HG02884 (cell line): ENCODE measurements at regions not wholly inside any gene's neighbourhood (a gene's known extent, or its start where the extent isn't known, plus 50 kb on each side); places are given as distances from the start of the nearest gene placed in this dataset.

ENCODE experiments used
- ATAC-seq: cut with Tn5 transposase; IDR thresholded peaks from one replicate; pipeline ENCODE4 v1.9.1; 2021; ENCODE audit warnings: mild to moderate bottlenecking, moderate library complexity; ENCODE audit not compliant: unreplicated experiment

DNA sequence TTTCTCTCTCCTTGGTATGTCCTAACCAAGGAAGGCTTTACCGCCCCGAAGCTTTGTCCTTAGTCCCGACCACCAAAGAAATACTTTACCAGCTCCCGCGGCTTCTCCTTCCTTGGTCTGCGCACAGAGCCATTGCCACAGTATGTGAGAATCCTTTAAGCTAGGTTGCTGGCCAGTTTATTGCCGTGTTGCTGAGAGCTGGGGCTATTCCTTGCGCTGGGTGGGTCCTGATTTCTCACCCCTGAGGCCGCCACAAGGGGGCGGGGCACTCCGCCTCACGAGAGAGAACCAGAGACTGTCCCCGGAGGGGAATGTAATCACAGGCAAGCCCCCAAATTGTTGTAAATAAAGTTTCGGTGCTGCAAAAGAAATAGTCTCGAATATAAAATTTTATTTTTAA lies 331.0 kb upstream of the PCDH10 start:
- ATAC-seq, result no peak

DNA sequence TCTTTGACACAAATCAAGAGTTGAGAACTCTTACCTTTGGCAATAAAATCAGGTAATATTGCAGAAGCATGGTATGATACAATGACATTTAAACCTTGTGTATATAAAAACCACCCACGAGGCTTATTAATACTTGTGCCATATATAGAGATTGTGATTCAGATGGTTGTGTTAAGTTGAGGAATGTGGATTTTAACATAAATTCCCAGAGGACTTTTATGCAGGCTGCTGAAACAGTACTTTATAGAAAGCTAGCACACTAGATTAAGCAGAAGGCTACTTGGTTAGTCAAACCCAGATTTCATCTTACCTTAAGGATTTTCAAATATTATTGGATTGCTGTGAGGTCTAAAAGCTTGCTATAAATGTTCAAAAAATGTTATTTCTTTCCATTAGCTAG lies 325.7 kb upstream of the PCDH10 start:
- no peak for ATAC-seq

DNA sequence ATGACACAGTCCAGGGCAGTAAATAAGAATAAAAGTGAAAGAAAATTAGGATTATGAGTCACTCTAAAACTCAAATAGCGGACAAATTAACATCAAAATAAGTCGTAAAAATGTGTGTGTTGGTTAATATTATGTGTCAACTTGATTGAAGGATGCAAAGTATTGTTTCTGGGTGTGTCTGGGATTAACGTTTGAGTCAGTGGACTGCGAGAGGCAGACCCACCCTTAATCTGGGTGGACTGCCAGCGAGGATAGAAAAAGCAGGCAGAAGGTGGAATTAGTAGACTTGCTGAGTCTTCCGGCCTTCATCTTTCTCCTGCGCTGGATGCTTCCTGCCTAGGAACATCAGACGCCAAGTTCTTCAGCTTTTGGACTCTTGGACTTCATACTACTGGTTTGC lies 324.3 kb upstream of the PCDH10 start:
- ATAC-seq, result no peak

DNA sequence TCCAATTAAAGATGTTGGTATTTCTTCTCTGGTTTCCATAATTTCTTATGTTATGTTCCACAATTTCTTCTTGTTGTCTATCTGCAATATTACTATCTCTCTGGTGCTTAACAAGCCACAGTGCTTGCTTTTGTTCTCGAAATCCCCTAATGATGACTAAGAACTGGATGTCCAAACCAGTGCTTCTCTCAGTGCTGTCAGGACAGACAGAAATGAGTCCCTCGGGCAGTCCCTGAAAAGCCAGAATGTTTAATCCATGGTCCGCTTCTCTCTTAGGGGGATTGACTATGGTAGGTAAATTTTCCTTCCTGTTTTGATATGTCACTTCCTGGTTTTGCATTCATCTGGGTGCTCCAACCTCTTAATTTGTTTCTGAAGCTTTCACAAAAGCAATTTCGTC lies 321.6 kb upstream of the PCDH10 start:
- peak; percentile 79 for ATAC-seq

DNA sequence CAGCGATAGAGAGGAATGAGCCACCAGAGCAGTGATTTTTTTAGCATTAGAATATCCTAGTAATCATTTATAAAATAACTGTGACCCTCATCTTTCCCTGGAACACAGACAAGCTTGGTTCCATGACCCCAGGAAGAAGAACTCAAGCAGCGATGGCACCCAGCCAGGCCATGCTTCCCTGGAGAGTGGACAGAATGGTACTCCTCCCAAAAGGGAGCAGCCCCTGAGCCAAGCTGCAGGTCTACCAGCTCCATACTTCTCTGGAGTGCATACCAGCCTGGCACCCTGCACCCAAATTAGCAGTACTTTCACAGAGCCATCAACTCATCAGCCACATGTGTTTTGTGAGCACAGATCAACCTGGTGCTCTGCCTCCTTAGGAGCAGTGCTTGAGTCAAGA lies 310.9 kb upstream of the PCDH10 start:
- ATAC-seq, result no peak

DNA sequence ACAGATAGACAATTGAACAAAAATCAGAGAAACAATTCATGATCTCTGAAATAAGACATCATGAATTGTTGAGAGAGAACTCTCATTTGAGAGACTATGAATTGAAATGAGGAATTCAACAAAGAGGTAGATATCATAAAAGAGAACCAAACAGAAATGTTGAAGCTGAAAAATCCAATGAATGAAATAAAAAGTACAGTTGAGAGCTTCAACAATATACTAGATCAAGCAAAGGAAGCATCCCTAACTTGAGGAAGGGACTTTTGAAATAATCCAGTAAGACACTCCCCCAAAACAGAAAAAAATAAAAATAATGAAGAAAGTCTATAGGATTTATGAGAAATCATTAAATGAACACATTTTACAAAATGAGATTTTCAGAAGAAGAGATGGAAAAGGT lies 310.0 kb upstream of the PCDH10 start:
- ATAC-seq, result no peak

DNA sequence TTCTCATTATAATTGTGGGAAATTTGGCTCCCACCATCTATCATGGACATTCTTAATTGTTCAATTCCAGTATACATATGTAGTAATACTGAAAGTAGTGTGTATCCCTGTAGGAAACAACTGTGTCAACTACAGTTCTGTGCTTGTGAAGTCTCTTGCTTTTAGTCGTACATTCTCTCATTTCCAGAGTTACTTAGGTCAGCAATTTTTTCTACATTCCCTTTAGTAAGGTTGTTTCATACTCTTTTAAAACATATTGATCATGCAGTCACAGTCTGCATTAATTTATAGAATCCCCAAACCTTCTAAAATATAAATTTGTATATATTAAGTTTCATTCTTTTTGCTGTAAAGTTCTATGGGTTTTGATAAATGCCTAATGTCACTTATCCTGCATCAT lies 289.2 kb upstream of the PCDH10 start:
- no peak for ATAC-seq

DNA sequence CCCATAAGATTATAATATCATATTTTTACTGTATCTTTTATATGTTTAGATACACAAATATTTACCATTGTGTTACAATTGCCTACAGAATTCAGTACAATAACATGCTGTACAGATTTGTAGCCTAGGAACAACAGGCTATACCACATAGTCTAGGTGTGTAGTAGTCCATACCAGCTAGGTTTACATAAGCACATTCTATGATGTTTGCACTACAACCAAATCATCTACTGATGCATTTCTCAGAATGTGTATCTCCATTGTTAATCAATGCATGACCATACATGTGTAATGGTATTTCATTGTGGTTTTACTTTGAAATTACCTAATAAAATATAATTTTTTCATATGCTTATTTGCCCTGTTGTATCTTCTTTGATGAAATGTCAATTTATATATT lies 288.1 kb upstream of the PCDH10 start:
- no peak for ATAC-seq

DNA sequence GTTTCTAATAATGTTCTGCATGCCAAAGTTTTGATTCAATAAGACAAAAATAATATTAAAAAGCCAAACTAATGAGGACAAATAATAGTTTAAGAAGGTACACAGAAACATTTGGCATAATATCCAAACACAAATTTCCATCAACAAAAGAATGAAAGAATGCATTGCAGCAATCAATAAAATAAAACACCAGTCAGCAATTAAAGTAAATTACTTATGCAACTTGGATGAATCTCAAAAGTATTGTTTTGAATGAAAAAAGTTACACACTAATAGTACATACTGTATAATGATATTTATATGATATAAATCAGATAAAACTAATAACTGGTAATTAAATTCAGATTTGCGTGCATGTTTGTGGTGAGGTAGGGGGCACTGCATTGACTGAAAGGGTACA lies 285.5 kb upstream of the PCDH10 start:
- no peak for ATAC-seq

DNA sequence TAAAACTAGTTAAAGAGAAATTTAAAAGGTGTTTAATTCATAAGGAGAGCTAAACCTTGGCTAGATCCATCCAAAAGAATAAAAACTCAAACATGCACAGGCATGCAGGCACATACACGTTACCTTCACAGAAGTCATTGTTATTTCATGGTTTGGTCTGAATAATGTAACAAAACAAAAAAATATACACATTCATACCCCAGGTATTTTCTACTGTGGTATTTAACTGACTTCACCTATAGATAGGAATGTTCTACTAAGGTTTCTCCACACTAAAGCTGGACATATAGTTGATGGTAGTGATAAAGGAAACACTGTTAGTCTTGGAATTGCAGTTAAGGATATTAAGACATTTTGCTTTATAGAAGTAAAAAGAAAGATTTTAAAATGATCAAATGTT lies 283.6 kb upstream of the PCDH10 start:
- no peak for ATAC-seq

DNA sequence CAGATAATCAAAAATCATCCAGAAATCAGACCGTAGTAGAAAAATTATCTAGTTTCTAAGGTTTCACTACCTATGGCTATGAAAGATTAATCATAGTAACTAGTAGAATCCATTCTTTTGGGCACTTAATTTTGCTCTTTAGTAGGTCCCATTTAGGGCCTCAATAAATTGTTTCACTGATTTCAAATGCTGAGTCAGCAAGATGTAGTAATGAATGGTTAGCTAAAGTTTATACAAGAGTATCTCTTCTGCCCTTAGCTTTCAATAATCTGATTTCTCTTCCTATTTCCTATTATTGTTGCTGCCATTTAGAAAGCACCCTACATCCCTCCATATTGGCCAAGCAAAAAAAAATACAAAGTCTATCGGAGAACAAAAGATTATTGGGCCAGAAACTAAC lies 283.2 kb upstream of the PCDH10 start:
- ATAC-seq, result no peak

DNA sequence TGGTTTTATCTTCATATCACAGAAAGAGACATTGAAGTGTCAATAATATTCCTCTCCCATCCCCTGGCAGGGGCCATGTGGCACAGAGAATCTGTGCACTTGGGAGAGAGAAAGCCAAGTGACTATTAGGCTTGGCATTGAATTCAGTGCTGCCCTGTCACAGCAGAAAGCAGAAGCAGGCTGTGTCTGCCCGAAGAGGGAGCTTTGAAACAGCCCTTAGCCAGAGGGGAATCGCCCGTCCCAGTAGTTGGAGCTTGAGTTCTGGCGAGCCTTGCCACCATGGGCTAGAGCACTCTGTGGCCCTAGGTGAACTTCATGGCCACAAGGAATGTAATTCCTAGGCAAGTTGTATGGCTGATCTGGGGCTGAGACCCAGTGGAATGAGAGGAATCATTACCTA lies 282.5 kb upstream of the PCDH10 start:
- ATAC-seq, result no peak

DNA sequence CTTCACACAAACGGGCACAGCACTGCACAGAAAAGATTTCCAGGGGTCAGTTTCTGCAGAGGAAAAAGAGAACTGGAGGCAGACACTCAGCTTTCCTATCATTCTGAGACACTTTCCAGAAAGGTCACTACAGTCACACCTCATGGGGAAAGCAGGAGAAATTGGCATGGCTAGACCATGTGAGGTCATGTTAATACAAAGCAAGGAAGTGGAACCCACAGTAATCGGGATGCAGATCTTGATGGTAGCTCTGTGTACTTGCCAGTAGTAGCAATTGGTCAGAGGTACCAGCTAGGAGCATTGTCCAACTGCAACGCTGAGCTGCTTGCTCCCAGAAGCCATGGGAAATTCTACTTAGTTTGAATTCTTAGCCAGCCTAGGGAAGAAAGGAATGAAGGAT lies 255.3 kb upstream of the PCDH10 start:
- ATAC-seq, result no peak

DNA sequence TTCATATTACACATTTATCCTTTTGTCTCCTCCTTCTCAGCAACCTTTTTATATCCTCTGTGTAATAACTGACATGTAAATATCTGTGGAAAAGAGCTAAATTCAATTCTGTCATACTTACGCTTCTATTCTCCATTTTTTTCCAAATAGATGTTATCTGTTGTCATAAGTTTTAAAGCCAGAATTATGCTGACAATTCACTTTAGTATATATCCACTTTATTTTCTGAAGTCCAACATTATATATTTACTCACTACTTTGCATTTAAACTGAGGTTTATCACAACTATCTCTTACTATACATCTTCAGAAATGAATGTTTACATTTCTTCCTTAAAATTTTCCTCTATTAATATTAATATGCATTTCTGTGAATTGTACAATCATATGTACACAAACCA lies 247.9 kb upstream of the PCDH10 start:
- ATAC-seq, result no peak

DNA sequence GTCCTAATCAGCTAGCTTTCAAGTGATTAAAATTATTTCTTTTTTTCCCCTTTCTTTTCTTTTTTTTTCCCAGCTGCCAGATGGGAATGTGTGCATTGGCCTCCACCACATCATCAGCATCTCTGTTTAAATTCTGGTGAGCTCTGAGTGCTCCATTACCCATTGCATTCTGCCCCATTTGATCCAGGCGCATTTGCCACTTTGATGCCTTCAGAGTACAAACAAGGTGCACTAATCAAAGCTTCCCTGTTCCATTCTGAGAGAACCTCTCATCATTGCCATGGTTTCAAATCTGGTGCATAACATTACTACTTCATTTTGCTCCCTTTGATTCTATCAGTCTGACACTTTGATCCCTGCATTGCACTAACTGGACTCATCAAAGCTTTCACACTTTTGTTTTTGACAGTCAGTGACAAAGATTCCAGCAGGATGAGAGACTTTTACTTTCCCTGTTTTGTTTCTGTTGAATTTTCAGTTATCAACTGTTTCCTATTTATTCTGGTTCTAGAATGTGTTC lies 238.8 kb upstream of the PCDH10 start:
- ATAC-seq, result no peak

DNA sequence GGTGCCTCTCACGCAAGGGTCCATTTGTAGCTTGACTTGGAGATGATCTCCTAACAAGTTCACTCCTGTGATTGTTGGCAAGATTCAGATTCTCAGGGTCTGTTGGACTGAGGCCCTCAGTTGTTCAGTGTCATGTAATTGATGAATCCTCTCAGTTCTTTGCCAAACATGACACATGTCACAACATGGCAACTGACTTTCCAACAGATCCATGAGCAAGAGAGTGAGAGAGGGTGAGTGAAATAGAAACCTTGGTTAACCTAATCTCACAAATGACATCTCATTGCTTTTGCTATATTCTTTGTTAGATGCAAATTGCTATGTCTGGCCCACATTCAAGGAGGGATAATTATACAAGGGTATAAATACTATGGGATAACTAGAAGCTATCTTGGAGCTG lies 231.0 kb upstream of the PCDH10 start:
- no peak for ATAC-seq

DNA sequence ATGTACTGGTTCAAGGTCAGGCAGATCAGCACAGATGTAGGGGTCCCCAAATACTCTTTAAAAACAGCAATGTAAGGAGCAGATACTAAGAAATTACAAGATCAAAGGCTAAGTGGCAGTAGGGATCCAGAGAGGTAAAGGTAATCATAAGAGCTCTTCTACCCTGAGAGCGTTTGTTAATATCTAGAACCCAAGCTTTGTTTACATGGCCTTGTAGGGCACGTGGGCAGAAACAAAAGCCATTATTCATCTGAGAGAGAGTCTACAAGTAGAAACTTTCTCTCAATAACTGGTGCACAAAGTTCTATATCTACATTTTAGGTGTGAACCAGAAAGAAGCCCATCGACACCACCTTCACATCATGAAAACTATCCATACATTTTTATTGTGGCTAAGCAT lies 225.6 kb upstream of the PCDH10 start:
- ATAC-seq, result no peak

DNA sequence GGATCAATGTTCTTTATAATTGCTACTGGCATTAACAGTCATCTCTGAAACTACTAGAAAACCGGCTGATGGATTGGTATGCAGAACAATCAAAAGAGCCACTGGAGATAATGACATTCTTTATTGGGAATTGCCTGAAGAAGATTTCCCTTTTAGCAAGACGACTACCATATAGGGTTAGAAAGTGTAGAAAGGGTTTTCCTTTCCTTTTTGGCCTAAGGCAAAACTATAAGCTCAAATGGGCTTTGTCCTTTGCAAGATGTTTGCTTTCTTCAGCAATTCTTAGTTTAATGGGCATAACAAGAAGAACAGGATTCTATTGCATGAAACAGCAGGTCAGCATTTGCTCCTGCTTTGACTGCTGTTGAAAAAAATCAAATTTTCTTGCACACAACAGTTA lies 214.2 kb upstream of the PCDH10 start:
- no peak for ATAC-seq

DNA sequence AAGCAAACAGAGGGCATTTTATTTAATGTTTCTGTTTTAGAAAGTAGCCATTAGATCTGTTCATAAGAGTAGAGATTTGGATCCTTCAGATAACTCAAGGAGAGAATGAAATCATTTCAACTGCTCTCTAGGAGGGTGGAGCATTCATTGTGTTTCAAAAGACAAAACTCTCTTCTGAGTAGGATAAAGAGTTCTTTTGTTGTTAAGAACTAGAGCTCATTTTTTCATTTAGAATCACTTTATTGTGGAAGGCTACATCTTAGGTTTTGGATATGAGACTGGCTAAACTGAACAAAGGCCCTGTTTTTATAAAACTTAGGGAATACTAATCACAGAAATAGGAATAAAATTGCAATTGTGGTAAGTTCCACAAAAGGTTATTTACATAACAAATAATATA lies 193.9 kb upstream of the PCDH10 start:
- no peak for ATAC-seq

DNA sequence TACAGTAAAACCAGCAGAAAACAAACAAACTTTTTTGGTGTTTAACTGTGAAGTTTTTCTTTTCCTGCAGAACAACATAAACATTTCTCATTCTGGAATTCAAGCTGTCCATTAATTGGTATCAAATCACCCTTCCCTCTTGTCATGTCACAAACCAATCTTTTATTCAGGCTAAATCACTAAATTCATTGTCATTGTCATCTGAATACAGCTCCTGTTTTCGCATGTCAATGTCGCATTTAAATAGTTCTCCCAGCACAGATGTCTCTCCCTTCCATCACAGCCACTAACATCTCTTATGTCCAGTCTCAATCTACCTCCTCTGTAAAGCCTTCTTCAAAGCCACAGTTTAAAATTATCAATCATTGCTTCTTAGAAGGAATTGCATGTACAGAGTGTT lies 192.1 kb upstream of the PCDH10 start:
- no peak for ATAC-seq

DNA sequence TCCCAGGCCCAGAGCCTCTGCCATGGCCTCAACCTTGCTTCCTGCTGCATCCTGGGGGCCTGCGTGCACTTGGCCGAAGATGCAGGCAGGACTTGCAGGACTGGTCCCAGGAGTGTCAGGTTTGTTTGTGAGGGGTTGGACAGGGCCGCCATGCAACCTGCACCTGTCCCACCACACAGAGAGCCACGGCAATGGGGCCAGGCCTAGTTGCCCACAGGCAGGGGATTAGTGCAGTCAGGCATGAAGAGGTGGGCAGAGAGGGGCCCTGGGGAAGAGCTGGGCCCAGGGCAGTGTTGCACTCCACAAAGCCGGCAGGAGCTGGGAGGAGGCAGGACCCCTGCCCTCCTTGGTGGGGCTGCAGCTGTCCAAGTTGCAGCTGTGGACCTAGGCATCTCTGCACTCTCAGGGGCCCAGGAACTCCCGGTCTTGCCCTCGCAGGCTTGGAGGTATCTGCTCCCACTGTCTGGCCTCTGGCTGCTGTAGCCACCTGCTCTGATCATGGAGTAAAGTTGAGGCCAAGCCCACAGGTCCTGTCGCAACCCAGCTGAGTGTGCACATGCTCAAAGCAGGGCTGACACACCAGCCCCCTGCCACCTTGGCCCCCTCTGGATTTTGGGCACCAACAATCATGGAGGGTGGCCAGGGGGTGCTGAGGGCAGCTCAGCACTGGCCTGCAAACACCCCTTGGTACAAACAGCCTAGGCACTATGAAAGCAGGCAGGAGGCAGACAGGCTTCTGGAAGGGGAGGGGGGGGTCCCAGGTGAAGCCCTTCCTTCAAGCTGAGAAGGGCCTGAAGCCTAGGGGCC lies 190.4 kb upstream of the PCDH10 start:
- no peak for ATAC-seq

DNA sequence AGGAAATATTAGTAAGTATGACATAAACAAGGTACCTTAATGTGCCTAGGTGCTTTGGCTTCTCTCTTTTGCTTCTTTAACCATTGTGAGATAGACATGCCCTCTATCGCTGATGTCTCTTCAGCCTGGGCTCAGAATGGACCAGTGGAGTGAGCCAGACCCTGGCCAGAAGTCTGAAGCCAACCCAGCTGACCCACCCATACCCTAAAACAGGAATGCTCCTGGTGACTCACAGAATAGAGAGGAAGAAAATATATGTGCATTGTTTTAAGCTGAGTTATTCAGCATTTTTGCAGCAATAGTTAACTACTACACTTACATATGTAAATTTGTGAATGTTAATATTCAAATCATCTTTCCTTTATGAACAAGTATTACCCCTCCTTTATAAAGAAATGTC lies 167.5 kb upstream of the PCDH10 start:
- ATAC-seq, result no peak

DNA sequence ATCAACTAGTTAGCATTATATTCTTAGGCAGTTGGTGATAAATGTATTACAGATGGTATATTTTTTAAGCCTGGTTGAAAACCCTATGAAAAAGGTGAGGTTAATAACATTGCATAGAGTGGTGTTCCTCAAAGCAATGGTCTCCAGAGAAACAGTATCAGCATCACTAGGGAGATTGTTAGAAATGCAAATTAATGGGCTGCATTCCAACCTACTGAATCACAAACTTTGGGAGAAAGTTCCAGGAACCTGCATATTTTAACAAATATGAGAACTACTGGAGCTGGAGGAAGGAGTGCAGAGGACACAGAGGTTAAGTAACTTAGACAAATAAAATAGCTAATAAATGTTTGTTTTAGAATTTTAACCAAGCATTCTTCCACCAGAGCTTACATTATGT lies 166.9 kb upstream of the PCDH10 start:
- no peak for ATAC-seq
